ENCODE measurements at regions not wholly inside any gene's neighbourhood (a gene's known extent, or its start where the extent isn't known, plus 50 kb on each side); places are given as distances from the start of the nearest gene placed in this dataset.

DNA sequence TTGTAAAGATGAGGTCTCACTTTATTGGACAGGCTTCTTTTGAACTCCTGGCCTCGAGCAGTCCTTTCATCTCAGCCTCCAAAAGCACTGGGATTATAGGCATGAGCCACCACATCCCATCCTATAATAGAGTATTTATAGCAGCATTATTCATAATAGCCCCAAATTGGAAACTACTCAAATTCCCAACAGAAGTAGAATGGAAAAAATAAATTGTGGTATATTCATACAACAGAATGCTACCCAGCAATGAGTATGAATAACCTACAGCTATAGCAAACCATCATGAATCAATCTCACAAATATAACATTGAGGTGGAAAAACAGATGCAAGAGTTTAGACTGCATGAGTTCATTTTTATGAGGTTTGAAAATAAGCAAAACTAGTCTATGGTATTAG is 84.8 kb upstream of the BTBD3 start:
- H3K4me2 ChIP-seq (ENCODE audit: low read length) = no peak overlapping the region
- ChIA-PET RAD21 (ENCODE audit: low non-redundant PET in 1 of 2, low total read pairs in 2 of 2, uncharacterized antibody in 2 of 2, unreplicated experiment in 2 of 2) (no interaction called here), POLR2A (no interaction called here), CTCF (no interaction called here)
- no peak for DNase-seq (ENCODE audit: low read depth, low spot score)
- no peak for ATAC-seq
- H3K36me3 ChIP-seq (ENCODE audit: control insufficient read depth in 1 of 2, insufficient read depth in 2 of 2, low read length in 2 of 2) = no peaks in the 10 kb centered on the region
- H3K9ac ChIP-seq (ENCODE audit: low read length) = no peak overlapping the region
- intact Hi-C loops (cut with micrococcal nuclease) = no loop called here
- H3K9me2 ChIP-seq (ENCODE audit: insufficient read depth) = no peaks in the 10 kb centered on the region
- no peaks in the 10 kb centered on the region for H4K20me1 ChIP-seq (ENCODE audit: insufficient read depth)
- no peak overlapping the region for H3K4me3 ChIP-seq (replicated peaks in 1 of 2; ENCODE audit: low read depth in 1 of 2, low read length in 2 of 2)
- H2AFZ ChIP-seq (ENCODE audit: low read depth, low read length, poor library complexity, severe bottlenecking) = no peak overlapping the region
- H3K79me2 ChIP-seq (ENCODE audit: insufficient read depth, low read length) = no peaks in the 10 kb centered on the region
- no peak overlapping the region for H3K27ac ChIP-seq (ENCODE audit: low read depth, low read length)
- H3K27me3 ChIP-seq (ENCODE audit: insufficient read depth, low read length) = no peaks in the 10 kb centered on the region
- no peaks in the 10 kb centered on the region for H3K9me3 ChIP-seq (ENCODE audit: control insufficient read depth in 1 of 2, insufficient read depth in 1 of 2, low read depth in 1 of 2, low read length in 2 of 2)
- no peaks in the 10 kb centered on the region for H3K4me1 ChIP-seq (ENCODE audit: control insufficient read depth in 1 of 2, insufficient read depth in 2 of 2, low read length in 2 of 2)
- no peak for TF ChIP-seq EZH2 (IDR thresholded peaks at IDR 0.05)
- no peak for TF ChIP-seq POLR2A (IDR thresholded peaks at IDR 0.05; ENCODE audit: borderline replicate concordance, extremely low read depth, insufficient read depth, insufficient read length)
- no peak for TF ChIP-seq SP1 (IDR thresholded peaks at IDR 0.05; ENCODE audit: low read depth)
- TF ChIP-seq TCF7L2 (IDR thresholded peaks at IDR 0.05; ENCODE audit: borderline replicate concordance, extremely low read depth, insufficient read depth, insufficient read length) = no peak
- no peak for TF ChIP-seq SIN3A (IDR thresholded peaks at IDR 0.05; ENCODE audit: low read depth)
- TF ChIP-seq, protein P1, sequence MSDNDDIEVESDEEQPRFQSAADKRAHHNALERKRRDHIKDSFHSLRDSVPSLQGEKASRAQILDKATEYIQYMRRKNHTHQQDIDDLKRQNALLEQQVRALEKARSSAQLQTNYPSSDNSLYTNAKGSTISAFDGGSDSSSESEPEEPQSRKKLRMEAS (IDR thresholded peaks at IDR 0.05) = no peak
- no peak for TF ChIP-seq YY1 (IDR thresholded peaks at IDR 0.05; ENCODE audit: extremely low read depth, insufficient replicate concordance, low read depth, low read length)
- TF ChIP-seq, protein P2, sequence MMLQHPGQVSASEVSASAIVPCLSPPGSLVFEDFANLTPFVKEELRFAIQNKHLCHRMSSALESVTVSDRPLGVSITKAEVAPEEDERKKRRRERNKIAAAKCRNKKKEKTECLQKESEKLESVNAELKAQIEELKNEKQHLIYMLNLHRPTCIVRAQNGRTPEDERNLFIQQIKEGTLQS (IDR thresholded peaks at IDR 0.05) = no peak
- no peak for TF ChIP-seq RAD21 (IDR thresholded peaks at IDR 0.05; ENCODE audit: low read depth)
- no peak for TF ChIP-seq ELF1 (IDR thresholded peaks at IDR 0.05; ENCODE audit: borderline replicate concordance, low read depth)
- TF ChIP-seq EGR1 (IDR thresholded peaks at IDR 0.05; ENCODE audit: low read depth) = no peak
- no peak for TF ChIP-seq ZFX (IDR thresholded peaks at IDR 0.05)
- BruUV-seq (replicated peaks) = no TSS peak

DNA sequence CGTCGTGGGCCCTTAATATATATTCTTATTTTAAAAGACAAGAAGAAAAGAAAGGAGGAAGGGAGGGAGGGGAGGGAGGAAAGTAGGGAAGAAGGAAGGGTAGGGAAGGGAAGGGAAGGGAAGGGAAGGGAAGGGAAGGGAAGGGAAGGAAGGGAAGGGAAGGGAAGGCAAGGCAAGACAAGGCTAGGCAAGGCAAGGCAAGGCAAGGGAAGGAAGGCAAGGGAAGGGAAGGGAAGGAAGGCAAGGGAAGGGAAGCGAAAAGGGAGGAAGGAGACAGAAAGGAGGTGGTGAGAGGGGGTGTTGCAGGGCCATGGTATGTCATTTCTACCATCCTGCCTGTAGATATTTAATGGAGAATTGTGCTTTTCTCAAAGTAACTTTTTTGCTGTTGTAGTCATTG is 83.9 kb upstream of the BTBD3 start:
- Histone ChIP-seq H3K9ac (ENCODE audit: low read length) (no peak overlapping the region), H3K9me2 (ENCODE audit: insufficient read depth) (no peaks in the 10 kb centered on the region), H3K36me3 (ENCODE audit: control insufficient read depth in 1 of 2, insufficient read depth in 2 of 2, low read length in 2 of 2) (no peaks in the 10 kb centered on the region), H3K4me2 (ENCODE audit: low read length) (no peak overlapping the region), H3K27ac (ENCODE audit: low read depth, low read length) (no peak overlapping the region), H4K20me1 (ENCODE audit: insufficient read depth) (no peaks in the 10 kb centered on the region), H3K4me1 (ENCODE audit: control insufficient read depth in 1 of 2, insufficient read depth in 2 of 2, low read length in 2 of 2) (no peaks in the 10 kb centered on the region), H2AFZ (ENCODE audit: low read depth, low read length, poor library complexity, severe bottlenecking) (no peak overlapping the region), H3K4me3 (replicated peaks in 1 of 2; ENCODE audit: low read depth in 1 of 2, low read length in 2 of 2) (no peak overlapping the region), H3K27me3 (ENCODE audit: insufficient read depth, low read length) (no peaks in the 10 kb centered on the region), H3K79me2 (ENCODE audit: insufficient read depth, low read length) (no peaks in the 10 kb centered on the region), H3K9me3 (ENCODE audit: control insufficient read depth in 1 of 2, insufficient read depth in 1 of 2, low read depth in 1 of 2, low read length in 2 of 2) (no peaks in the 10 kb centered on the region)
- BruUV-seq (replicated peaks) = no TSS peak
- ATAC-seq (no peak), DNase-seq (ENCODE audit: low read depth, low spot score) (no peak)
- CTCF ChIA-PET = no interaction called here
- TF ChIP-seq EZH2 (IDR thresholded peaks at IDR 0.05) (no peak), SRF (IDR thresholded peaks at IDR 0.05; ENCODE audit: low read depth) (no peak), EGR1 (IDR thresholded peaks at IDR 0.05; ENCODE audit: low read depth) (no peak), CBX3 (IDR thresholded peaks at IDR 0.05; ENCODE audit: low read depth) (no peak), ZNF274 (IDR thresholded peaks at IDR 0.05; ENCODE audit: low read depth, low read length) (no peak), POLR2AphosphoS5 (IDR thresholded peaks at IDR 0.05; ENCODE audit: low read depth, low read length) (no peak)
- TF ChIP-seq, protein P2 (IDR thresholded peaks at IDR 0.05) = no peak
- TF ChIP-seq, protein P3, sequence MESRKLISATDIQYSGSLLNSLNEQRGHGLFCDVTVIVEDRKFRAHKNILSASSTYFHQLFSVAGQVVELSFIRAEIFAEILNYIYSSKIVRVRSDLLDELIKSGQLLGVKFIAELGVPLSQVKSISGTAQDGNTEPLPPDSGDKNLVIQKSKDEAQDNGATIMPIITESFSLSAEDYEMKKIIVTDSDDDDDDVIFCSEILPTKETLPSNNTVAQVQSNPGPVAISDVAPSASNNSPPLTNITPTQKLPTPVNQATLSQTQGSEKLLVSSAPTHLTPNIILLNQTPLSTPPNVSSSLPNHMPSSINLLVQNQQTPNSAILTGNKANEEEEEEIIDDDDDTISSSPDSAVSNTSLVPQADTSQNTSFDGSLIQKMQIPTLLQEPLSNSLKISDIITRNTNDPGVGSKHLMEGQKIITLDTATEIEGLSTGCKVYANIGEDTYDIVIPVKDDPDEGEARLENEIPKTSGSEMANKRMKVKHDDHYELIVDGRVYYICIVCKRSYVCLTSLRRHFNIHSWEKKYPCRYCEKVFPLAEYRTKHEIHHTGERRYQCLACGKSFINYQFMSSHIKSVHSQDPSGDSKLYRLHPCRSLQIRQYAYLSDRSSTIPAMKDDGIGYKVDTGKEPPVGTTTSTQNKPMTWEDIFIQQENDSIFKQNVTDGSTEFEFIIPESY (IDR thresholded peaks at IDR 0.05; ENCODE audit: extremely low read depth, insufficient replicate concordance, low read length) = no peak
- TF ChIP-seq, protein P4, sequence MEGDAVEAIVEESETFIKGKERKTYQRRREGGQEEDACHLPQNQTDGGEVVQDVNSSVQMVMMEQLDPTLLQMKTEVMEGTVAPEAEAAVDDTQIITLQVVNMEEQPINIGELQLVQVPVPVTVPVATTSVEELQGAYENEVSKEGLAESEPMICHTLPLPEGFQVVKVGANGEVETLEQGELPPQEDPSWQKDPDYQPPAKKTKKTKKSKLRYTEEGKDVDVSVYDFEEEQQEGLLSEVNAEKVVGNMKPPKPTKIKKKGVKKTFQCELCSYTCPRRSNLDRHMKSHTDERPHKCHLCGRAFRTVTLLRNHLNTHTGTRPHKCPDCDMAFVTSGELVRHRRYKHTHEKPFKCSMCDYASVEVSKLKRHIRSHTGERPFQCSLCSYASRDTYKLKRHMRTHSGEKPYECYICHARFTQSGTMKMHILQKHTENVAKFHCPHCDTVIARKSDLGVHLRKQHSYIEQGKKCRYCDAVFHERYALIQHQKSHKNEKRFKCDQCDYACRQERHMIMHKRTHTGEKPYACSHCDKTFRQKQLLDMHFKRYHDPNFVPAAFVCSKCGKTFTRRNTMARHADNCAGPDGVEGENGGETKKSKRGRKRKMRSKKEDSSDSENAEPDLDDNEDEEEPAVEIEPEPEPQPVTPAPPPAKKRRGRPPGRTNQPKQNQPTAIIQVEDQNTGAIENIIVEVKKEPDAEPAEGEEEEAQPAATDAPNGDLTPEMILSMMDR (IDR thresholded peaks at IDR 0.05 in 2 of 3, conservative IDR thresholded peaks at IDR 0.05 in 1 of 3; ENCODE audit: borderline replicate concordance in 1 of 3, insufficient read depth in 1 of 3, low read depth in 2 of 3, low read length in 2 of 3) = no peak
- intact Hi-C loops (cut with micrococcal nuclease) = no loop called here
- POLR2A ChIA-PET = no interaction called here
- RAD21 ChIA-PET (ENCODE audit: low non-redundant PET in 1 of 2, low total read pairs in 2 of 2, uncharacterized antibody in 2 of 2, unreplicated experiment in 2 of 2) = no interaction called here
